Liver (tissue), 3 donors: ENCODE measurements at regions not wholly inside any gene's neighbourhood (a gene's known extent, or its start where the extent isn't known, plus 50 kb on each side); places are given as distances from the start of the nearest gene placed in this dataset.

Source experiments
- CTCF ChIP-seq: fragments of 150-350 bp; IDR thresholded peaks from 2 replicates; pipeline ENCODE4 v1.5.1; 2017; ENCODE audit warnings: improper control_type of control experiment, low read depth, low read length; ENCODE audit not compliant: missing input control
- EGR1 ChIP-seq, 2 donors: IDR thresholded peaks; 2 replicates each; pipeline ENCODE4 v1.6.1; 2016 to 2018; ENCODE audit warnings: antibody characterized with exemption in 2 of 2, low read depth in 2 of 2
- REST ChIP-seq: IDR thresholded peaks from 2 replicates; pipeline ENCODE4 v1.6.1; 2016; ENCODE audit warnings: antibody characterized with exemption, mild to moderate bottlenecking
- SP1 ChIP-seq: IDR thresholded peaks from 2 replicates; pipeline ENCODE4 v1.6.1; 2018; ENCODE audit warnings: antibody characterized with exemption, mild to moderate bottlenecking
- donor health status: healthy.
- donor health status: healthy.

GRCh38 chr5:175329976-175330375 lies 114.0 kb downstream of the DRD1 start:
- TF ChIP-seq SP1, result no peak
- no peak for TF ChIP-seq REST
- TF ChIP-seq CTCF, result no peak
- TF ChIP-seq EGR1 (IDR thresholded peaks at IDR 0.05; ENCODE audit: low read depth in 2 of 2), result no peak
